NCI-H82 (cell line): ENCODE measurements at regions not wholly inside any gene's neighbourhood (a gene's known extent, or its start where the extent isn't known, plus 50 kb on each side); places are given as distances from the start of the nearest gene placed in this dataset.
A peak's percentile ranks its signal among the peaks of the same experiment; 100 is the strongest.

ENCODE experiments used
- DNase-seq: peaks from one replicate; lab custom pipeline; 2025; lab: John Stamatoyannopoulos, UW

DNA sequence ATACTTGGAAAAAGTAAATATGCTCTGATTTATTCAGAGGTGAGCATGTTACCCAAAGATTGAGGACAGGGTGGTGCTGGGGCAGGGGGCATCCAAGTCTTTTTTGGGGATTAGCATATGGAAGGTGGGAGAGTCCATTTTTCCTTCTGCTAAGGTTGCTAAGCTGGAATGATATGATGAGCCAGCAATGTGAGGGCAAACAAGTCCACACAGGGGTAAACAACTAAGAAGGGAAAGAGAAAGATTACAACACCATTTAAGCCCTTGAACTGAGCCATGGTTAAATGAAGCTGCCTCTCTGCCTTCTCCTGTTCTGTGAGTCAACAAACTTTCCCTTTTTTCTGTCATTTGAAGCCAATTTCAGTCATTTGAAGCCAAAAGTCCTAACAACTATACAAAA, 89.0 kb downstream of the RPL22L1 start:
- DNase-seq, result peak; percentile 12

GRCh38 chr3:170780471-170780870, 89.5 kb downstream of the RPL22L1 start:
- DNase-seq, result no peak

- DNase-seq, result peak; percentile 72
These were observed 91.5 kb downstream of the RPL22L1 start for GRCh38 chr3:170778240-170779217.

DNA sequence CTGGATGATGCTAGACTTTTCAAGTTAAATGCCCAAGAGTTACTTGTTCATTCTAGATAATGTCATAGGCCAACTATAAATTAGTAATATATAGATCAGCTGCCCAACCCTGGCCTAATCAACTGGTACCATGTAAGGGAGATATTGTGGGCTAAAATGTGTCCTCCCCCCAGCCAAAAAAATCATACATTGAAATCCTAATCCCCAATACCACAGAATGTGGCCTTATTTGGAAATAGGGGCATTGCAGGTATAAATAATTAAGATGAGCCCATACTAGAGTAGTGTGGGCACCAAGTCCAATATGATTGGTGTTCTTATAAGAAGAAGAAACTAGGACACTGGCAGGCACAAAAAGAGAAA, 92.5 kb downstream of the RPL22L1 start:
- DNase-seq, result no peak

DNA sequence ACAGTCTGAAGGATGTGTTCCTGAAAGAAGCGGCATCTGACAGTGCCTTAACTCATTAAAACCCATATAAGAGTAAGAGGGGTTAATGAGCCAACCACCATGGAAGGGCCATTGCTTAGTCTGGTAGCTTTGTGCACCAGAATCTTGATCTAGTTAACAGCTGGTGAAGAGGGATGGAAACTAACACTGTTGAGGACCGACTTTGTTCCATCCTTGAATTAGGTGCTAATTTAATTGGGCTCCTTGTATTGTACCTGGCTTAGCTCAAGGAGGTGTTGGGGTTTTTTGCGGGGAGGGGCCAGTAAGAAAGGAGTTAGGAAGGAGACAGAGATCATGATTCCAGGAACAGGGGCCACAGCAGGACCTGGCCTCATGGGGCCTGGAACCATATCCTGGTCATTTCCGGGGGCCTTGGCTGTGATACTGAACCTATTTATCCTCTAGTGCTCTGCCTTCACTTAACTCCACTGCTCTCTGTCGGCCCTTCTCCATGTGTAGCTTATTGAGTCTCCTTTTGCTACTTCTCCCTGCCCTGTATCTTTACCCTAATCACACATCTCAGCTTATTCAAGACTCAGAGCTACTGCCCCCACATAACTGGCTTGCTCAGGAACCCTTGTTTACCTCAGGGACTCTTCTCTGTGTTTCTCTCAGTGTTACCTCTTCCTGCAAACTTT, 93.0 kb downstream of the RPL22L1 start:
- DNase-seq, result no peak

- no peak for DNase-seq
These were observed 96.1 kb downstream of the RPL22L1 start for GRCh38 chr3:170773682-170774425.

GRCh38 chr3:170772175-170772574, 97.8 kb downstream of the RPL22L1 start:
- DNase-seq, result no peak

DNA sequence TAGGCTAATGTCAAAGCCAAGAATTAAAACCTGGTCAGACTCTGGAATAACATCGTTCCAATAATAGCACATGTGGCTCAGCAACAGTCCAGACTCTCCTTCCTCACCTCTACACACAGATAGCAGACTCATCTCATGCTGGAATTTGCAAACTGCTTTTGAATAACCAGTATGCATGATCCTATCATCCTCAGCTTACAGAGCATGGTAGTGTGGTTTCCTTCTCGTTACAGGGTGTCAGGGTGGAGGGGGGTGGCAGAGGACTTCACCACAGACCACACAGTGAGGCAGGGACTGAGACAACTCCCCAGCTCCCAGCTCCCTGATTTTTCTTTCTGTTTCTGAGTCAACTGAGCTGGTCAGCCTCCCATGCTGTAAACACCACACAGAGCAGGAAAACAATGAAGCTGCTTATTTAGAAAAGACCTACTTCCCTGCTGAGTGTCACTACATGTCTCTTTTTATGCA, 101.6 kb downstream of the RPL22L1 start:
- DNase-seq, result no peak

- no peak for DNase-seq
These were observed 102.4 kb downstream of the RPL22L1 start for GRCh38 chr3:170767576-170767941.

DNA sequence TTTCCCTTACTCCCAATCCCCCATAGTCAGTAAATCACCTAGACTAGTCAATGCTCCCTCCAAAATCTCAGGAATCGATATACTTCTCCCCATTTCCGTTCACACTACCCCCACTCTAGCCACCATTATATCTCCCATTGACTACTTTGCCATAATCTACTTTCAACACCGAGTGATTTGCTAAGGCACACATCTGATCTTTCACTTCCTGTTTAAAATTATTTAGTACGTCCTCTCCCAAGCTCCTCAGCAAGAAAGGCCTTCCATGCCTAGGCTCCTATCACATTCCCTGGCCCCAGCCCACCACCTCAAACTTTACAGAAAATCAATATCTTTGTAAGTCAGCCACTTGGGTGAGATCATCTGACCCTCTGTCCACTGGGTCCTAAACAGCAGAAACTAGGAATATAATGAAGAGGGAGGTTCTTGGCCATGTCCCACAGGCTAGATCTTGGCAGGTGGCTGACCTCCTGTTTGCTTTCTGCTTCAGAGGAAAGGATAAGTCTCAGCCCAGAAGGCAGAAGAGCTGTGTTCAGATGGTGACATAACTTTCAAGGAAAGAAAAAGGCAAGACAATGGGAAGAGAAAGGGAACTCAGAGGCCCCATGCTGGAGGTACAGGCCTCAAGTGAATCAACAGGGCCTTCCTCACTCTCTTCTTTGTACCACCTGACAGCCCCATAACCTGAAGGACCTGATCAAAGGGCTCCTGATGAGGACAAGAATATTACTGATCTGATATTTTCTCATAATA, 103.0 kb downstream of the RPL22L1 start:
- no peak for DNase-seq

GRCh38 chr3:170766253-170766652, 103.7 kb downstream of the RPL22L1 start:
- DNase-seq, result no peak

DNA sequence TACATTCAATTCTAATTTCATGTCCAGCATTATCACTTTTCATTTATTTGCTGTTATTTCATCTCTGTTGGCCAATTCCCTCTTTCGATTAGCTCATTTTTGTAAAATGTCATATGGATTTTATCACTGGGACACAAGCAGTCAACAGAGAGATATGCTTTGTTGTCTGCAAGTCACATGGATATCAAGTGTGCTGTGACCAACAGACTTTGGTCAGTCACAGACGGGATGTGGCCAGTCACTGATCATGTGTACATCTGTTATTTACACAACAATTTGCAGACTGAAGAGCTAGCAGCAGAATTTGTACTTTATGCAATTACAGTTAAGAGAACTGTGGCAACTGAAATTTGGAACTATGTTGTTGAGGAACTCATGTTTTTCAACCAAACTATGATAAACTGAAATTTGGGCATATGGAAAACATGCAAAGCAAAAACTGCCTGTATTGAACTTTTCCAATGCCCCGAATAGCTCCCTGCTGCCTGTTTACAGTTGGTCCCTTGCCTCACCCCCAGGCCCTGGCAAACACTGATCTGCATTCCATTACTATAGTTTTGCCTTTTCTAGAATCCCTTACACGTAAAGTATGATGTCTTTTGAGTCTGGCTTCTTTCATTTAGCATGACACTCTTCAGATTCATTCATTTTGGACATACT, 104.4 kb downstream of the RPL22L1 start:
- DNase-seq, result no peak

- DNase-seq, result no peak
These were observed 106.0 kb downstream of the RPL22L1 start for GRCh38 chr3:170764017-170764416.

- no peak for DNase-seq
These were observed 107.9 kb downstream of the RPL22L1 start for GRCh38 chr3:170762064-170762463.

- DNase-seq, result no peak
These were observed 108.9 kb downstream of the RPL22L1 start for GRCh38 chr3:170761103-170761502.

DNA sequence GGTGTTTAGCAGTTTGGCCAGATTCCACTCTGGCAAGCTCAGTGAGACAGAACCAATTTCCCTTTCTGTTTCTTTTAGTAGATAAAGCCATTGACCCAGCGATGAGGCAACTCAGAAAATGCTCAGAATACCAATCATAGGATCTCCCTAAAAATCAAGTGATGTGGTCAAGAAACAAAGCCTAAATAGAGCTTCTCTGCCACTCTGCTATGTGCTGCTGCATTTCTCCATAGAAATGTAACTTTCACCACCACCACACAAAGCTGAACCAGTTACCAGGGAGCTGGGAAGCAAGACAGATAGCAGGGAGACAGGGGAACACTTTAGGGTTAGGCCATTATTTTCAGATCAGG, 109.8 kb downstream of the RPL22L1 start:
- no peak for DNase-seq

DNA sequence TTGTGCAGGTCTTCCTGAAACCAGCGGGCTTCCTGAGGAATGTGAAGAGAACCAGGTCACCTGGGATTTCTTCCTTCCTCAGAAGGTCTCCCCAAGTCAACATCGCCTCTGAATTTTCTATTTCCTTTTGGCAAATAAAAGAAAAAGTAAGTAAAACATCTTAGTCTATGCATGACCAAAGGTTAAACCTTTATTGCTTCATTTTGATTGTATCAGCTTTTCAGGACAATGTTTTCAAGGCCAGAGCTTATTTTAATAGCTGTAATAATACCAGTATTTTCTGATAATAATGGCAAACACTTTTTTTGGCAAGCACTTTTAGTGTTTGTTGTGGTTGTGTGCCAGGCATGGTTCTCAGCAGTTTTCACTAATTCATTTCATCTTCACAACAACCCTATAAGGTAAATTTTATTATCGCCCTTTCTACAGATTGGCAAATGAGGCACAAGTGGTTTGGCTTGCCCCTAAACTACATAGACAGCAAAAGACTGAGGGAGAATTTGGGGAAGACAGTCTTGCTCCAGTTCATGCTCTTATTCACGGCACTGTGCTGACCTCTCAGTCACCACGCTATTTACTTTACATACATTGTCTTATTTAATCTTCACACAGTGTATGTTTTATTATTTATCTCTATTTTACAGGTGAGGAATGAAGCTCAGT, 110.4 kb downstream of the RPL22L1 start:
- DNase-seq, result no peak

- no peak for DNase-seq
These were observed 113.0 kb downstream of the RPL22L1 start for GRCh38 chr3:170757038-170757437.

- no peak for DNase-seq
These were observed 115.7 kb downstream of the RPL22L1 start for GRCh38 chr3:170754311-170754693.

DNA sequence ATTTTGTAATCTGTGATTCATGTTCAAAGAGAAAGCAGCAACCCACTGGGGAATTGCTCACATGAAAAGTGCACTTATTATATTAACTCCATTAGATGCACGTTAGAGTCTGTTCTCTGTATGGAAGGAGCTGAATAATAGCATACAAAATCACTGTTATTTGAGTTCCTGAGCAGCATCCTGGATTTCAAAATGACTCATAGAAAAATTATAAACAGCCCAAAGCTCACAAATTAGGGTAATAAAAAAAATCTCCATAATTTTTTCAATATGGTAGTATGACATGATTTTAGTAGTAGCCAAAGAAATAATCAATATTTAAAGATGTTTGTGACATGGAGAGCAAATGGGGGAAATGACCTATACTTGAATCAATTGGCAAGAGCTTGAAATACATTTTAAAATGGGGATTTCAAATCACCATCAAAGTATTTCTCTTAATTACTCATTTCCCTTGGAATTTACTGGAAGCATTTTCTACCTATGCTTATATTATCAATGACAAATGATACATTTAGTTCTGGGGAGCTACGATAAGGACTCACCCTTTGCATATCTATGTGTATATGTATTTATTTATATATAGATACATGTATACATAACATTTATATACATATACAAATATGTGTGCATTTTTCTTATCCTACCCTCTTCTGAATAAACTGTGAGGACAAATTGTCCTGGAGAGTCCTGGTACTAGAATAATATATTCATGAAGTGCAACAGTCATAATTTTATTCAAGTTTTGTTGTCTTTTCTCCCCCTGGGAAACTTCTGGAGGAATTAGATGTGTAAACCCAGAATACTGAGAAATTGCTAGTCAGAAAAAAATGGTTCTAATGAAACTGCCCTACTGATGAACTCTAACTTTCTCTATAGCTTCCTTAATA, 116.3 kb downstream of the RPL22L1 start:
- no peak for DNase-seq
